Activated T-helper 2 cell treated with anti-CD3 and anti-CD28 coated beads, Interferon-gamma antibody, Interleukin-2, Interleukin-4, amounts not matched to agents 10 μg/mL and 5 μg/mL and 100 μg/mL, durations not matched to agents 14 hours and 24 hours and 36 hours (primary cell): ENCODE measurements at regions not wholly inside any gene's neighbourhood (a gene's known extent, or its start where the extent isn't known, plus 50 kb on each side); places are given as distances from the start of the nearest gene placed in this dataset.
"Not testable (repeated sequence)": the region's sequence is repeated elsewhere in the genome, so short reads cannot be mapped to it uniquely, and the experiment has no call there.

Experiments used
- DNase-seq: peaks from one replicate; pipeline ENCODE4 v3.0.0; 2021; ENCODE audit warnings: low spot score
- H3K27ac Mint-ChIP-seq: one replicate; pipeline ENCODE4 v1.8.0; 2021; ENCODE audit warnings: mixed read lengths
- H3K27me3 Mint-ChIP-seq: one replicate; pipeline ENCODE4 v1.8.0; 2021; ENCODE audit warnings: low read depth, mixed read lengths
- H3K36me3 Mint-ChIP-seq: one replicate; pipeline ENCODE4 v1.8.0; 2021; ENCODE audit warnings: low read depth, mixed read lengths
- H3K4me1 Mint-ChIP-seq: one replicate; pipeline ENCODE4 v1.8.0; 2021; ENCODE audit warnings: low read depth, mixed read lengths
- H3K4me3 Mint-ChIP-seq: one replicate; pipeline ENCODE4 v1.8.0; 2021; ENCODE audit warnings: low read depth, mild to moderate bottlenecking, moderate library complexity, mixed read lengths
- H3K9me3 Mint-ChIP-seq: one replicate; pipeline ENCODE4 v1.8.0; 2021; ENCODE audit warnings: mixed read lengths
- intact Hi-C: fragments of 100-400 bp; cut with micrococcal nuclease; formaldehyde crosslinking; loops from one replicate; pipeline ENCODE4 v1.15.1; 2023

DNA sequence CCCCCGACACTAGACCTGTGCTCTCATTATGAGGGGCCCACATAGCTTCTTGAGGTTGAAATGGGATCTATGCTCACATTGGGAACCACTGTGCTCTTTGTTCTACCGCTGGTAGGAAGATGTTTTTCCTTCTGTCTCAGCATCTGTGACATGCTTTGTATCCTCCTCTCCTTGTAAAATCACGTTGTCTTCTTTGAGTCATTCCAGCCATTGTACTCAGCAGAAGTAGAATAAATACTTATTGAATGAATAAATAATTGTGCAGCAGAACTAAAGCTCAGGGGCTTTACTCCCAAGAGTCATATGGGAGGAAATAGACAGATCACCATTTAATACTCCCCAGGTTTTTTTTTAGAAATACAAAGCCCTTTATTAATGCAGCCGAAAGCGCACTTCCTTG is 66.3 kb upstream of the EDEM3 start:
- Mint-ChIP-seq H3K9me3 (peaks cover 7% of the 10 kb centered on the region), H3K36me3 (peaks cover 62% of the 10 kb centered on the region), H3K27me3 (no peaks in the 10 kb centered on the region), H3K27ac (no peak overlapping the region), H3K4me3 (no peak overlapping the region), H3K4me1 (peaks cover 9% of the 10 kb centered on the region)
- intact Hi-C loops = no loop called here
- DNase-seq = no peak

DNA sequence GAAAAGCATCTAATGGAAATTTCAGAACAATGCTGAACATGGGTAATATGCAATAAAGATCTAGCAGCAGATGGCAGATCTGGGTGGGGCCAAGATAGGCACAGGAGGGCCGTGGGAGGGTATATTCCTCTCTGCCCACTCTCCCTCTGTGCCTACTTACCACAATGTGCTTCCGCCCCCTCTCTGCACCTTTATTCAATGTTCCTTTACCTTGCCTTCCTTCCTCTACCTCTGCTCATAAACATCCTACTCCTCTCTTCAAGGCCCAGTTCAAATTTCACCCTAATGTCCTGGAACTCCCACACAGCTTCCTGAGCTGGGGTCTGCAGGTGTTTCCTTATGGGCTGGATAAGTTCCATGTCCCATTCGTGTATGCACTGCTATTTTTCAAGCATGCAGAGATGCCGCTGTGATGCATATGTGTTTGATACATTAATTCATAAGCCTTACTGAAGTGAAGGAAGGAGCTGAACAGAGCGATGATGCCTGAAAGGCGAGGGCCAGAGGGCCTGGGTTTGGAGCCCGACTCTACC is 65.6 kb upstream of the EDEM3 start:
- Mint-ChIP-seq H3K27me3 (no peaks in the 10 kb centered on the region), H3K4me3 (no peak overlapping the region), H3K27ac (no peak overlapping the region), H3K36me3 (peaks cover 67% of the 10 kb centered on the region), H3K4me1 (peaks cover 6% of the 10 kb centered on the region), H3K9me3 (peaks cover 7% of the 10 kb centered on the region)
- no peak for DNase-seq
- intact Hi-C loops = no loop called here

DNA sequence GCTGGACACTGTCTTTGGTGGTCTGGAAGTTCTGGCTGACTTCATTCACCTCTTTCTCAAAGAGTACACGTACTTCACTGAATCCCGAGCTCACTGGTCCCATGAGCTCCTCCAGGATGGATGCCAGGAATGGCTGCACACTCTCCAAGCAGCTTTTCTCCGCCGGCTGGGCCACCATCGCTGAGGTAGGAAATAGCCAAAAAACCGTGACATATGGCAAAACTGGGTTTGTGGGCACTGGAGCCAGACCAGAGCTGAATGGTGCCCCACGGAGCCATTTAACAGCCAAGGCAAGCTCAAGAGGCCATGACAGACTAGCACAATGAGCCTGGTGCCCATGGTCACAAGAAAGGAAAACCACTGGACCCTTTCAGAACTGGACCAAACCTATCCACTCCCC is 64.0 kb upstream of the EDEM3 start:
- H3K9me3 Mint-ChIP-seq = peaks cover 16% of the 10 kb centered on the region
- intact Hi-C loops = no loop called here
- H3K4me1 Mint-ChIP-seq = peaks cover 2% of the 10 kb centered on the region
- H3K27me3 Mint-ChIP-seq = no peaks in the 10 kb centered on the region
- H3K27ac Mint-ChIP-seq = no peak overlapping the region
- H3K4me3 Mint-ChIP-seq = no peak overlapping the region
- H3K36me3 Mint-ChIP-seq = peaks cover 76% of the 10 kb centered on the region
- DNase-seq = no peak

DNA sequence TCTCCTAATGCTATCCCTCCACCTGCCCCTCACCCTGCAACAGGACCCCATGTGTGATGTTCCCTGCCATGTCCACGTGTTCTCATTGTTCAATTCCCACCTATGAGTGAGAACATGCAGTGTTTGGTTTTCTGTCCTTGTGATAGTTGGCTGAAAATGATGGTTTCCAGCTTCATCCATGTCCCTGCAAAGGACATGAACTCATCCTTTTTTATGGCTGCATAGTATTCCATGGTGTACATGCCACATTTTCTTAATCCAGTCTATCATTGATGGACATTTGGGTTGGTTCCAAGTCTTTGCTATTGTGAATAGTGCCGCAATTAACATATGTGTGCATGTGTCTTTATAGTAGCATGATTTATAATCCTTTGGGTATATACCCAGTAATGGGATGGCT is 62.3 kb upstream of the EDEM3 start:
- H3K4me3 Mint-ChIP-seq, DNase-seq, H3K4me1 Mint-ChIP-seq, H3K27me3 Mint-ChIP-seq, intact Hi-C loops, H3K27ac Mint-ChIP-seq: not testable (repeated sequence)
- H3K9me3 Mint-ChIP-seq = peaks cover 16% of the 10 kb centered on the region
- H3K36me3 Mint-ChIP-seq = peaks cover 75% of the 10 kb centered on the region

DNA sequence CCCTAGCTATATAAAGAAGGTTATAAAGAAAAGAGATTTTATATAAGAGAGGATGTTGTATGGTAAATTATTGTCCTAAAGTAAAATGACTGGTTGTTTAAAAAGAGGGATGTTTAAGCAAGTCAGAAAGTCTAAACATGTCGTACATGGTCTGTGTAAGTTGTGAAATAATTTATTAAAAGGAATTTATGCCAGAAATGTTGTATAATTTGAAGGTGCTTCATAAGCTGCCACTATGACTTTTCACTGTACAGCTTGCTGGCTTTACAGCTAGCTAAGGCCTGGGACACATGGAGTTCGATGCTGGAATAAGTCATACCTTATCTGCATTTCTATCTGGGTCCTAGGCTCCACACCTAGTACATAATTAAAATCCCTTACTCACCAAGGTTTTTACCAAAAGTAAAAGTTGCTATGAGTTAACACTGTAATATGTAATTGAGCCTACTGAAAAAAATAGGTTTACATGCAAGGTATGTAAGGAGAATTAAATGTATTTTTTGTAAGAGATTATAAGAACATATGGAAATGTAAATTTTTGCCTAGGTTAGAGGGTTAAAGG is 59.0 kb upstream of the EDEM3 start:
- no peak for DNase-seq
- Mint-ChIP-seq H3K36me3 (peaks cover 60% of the 10 kb centered on the region), H3K27ac (no peak overlapping the region), H3K4me3 (no peak overlapping the region), H3K27me3 (no peaks in the 10 kb centered on the region), H3K9me3 (peaks cover 16% of the 10 kb centered on the region), H3K4me1 (no peaks in the 10 kb centered on the region)
- intact Hi-C loops = no loop called here

DNA sequence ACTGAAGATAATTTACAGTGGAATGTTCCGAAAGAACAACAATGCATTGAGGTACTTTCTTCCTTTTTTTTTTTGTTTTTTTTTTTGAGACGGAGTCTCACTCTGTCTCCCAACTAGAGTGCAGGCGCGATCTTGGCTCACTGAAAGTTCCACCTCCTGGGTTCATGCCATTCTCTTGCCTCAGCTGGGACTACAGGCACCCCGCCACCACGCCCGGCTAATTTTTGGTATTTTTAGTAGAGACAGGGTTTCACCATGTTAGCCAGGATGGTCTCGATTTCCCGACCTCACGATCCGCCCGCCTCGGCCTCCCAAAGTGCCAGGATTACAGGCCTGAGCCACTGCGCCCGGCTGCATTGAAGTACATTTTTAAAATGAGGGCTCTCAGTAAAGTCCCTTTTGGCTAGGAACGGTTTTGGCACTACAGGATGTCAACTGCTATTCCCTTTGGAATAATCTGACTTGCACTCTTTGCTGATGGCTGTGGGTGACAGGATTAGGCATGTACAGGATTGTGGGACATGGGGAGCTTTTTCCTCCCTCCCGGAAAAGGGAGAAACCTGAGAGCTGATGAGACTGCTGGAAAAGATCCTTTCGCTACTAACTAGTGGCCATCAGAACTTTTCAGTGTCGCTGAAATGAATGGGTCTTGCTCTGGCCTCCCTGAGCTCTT is 56.9 kb upstream of the EDEM3 start:
- DNase-seq = no peak
- H3K27ac Mint-ChIP-seq = no peak overlapping the region
- H3K4me1 Mint-ChIP-seq = no peaks in the 10 kb centered on the region
- H3K9me3 Mint-ChIP-seq = peaks cover 10% of the 10 kb centered on the region
- peaks cover 50% of the 10 kb centered on the region for H3K36me3 Mint-ChIP-seq
- H3K4me3 Mint-ChIP-seq = no peak overlapping the region
- H3K27me3 Mint-ChIP-seq = no peaks in the 10 kb centered on the region
- intact Hi-C loops = no loop called here

DNA sequence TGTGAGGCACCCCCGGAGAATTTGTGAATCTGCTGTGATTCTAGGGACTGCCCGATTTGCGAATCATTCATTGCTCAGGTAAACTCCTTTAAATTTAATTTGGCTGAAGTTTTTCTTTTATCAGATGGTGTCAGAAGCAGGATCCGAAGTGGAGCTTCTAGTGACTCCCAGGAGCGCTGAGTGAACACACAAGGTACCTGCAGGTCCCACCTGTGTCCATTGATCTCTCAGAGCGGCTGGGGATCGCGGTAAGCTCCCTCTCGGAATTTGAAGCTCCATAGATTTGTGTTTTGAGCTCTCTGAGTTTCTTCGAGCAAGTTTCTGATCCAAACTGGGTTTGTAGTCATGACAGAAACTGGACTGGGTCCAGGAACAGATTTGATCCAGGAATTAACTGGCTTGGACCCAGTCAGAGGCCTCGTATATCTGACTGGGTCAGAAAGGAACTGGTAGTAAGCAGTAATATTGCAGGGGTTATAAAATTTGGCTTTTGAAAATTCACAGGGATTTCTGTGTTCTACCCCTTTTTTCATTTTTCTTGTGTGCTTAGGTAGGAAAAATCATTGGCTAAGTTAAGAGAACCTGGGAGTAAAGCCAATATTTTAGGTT is 56.2 kb upstream of the EDEM3 start:
- no peaks in the 10 kb centered on the region for H3K4me1 Mint-ChIP-seq
- no peaks in the 10 kb centered on the region for H3K27me3 Mint-ChIP-seq
- H3K4me3 Mint-ChIP-seq = no peak overlapping the region
- no peak overlapping the region for H3K27ac Mint-ChIP-seq
- H3K36me3 Mint-ChIP-seq = peaks cover 46% of the 10 kb centered on the region
- DNase-seq = no peak
- intact Hi-C loops = no loop called here
- H3K9me3 Mint-ChIP-seq = peaks cover 10% of the 10 kb centered on the region

DNA sequence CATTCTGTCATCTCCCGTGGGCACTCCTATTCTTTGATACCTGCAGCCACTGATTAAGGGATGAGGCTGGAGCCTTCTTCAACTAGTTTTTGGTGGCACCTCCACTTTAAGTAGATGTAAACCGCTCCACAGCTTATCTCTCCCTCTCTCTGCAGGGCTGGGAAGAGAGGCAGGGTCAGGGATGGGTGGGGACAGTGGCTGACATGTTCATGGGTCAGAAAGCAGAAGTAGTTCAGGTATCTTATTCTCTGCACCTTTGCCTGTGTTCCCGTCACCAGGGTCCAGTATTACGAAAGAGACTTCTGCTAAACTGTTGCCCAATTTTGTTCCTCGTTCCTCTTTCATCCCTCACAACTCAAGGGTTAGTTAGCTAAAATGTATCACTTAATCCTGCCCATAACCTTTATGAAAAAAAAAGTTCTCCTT is 51.7 kb upstream of the EDEM3 start:
- peaks cover 2% of the 10 kb centered on the region for H3K4me1 Mint-ChIP-seq
- intact Hi-C loops = loop anchor here (5.0 kb wide), 1 partner anchor 351 kb away; the partner anchor contains the start of genes SWT1 and TRMT1L
- peaks cover 24% of the 10 kb centered on the region for H3K36me3 Mint-ChIP-seq
- H3K4me3 Mint-ChIP-seq = no peak overlapping the region
- H3K27ac Mint-ChIP-seq = no peak overlapping the region
- no peaks in the 10 kb centered on the region for H3K9me3 Mint-ChIP-seq
- H3K27me3 Mint-ChIP-seq = no peaks in the 10 kb centered on the region
- DNase-seq = no peak

DNA sequence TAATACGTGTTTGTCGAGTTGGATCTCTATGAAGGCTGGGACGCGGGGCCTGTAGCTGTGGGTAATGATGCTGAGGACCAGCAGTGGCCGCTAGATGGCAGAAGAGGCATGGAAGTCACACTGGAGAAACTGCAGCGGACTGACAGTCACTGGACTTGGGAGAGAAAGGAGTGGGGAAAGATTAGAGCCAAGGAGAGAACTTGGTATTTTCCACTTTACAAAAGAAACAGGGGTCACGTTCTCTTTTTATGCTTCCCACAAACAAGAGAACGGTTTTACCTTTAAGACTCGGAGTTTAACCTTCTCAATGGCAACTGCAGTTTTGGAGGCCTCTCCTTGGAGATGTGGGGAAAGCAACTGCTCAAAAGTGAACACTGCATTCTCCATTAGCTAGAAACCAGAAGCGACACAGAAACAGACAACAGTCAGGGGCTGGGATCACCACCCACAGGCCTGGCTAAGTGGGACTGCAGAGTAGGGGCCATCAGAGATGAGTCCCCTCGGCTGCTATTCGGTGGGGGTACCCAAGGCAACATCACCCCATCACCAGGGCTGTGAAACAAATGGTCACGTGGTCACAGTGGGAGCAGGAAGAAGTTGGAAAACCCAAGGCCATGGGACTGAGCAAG is 51.1 kb upstream of the EDEM3 start:
- H3K36me3 Mint-ChIP-seq = peaks cover 24% of the 10 kb centered on the region
- intact Hi-C loops = loop anchor here (1.0 to 5.0 kb wide), 3 partner anchors 77 to 352 kb away; partner anchors contain the start of genes SWT1 and TRMT1L
- H3K9me3 Mint-ChIP-seq = no peaks in the 10 kb centered on the region
- DNase-seq = peak; percentile 64
- no peaks in the 10 kb centered on the region for H3K27me3 Mint-ChIP-seq
- H3K4me3 Mint-ChIP-seq = no peak overlapping the region
- H3K4me1 Mint-ChIP-seq = peaks cover 2% of the 10 kb centered on the region
- H3K27ac Mint-ChIP-seq = peak overlapping the region; percentile 31
